GM19239 (cell line): ENCODE measurements at regions not wholly inside any gene's neighbourhood (a gene's known extent, or its start where the extent isn't known, plus 50 kb on each side); places are given as distances from the start of the nearest gene placed in this dataset.
"Not testable (repeated sequence)": the region's sequence is repeated elsewhere in the genome, so short reads cannot be mapped to it uniquely, and the experiment has no call there.

ENCODE experiments used
- DNase-seq: peaks from one replicate; pipeline ENCODE4 v3.0.0; 2011; ENCODE audit warnings: low spot score; ENCODE audit not compliant: insufficient read length
- FAIRE-seq: peaks from 2 replicates; lab custom pipeline; 2011; peaks lifted over from hg19 to GRCh38; lab: Jason Lieb, UNC

GRCh38 chr15:57767481-57767880 lies 61.0 kb downstream of the POLR2M start:
- FAIRE-seq = no peak
- DNase-seq = no peak

- FAIRE-seq (no peak), DNase-seq (no peak)
Measured at GRCh38 chr15:57769266-57769665, 62.8 kb downstream of the POLR2M start.

- FAIRE-seq (no peak), DNase-seq (no peak)
Measured at GRCh38 chr15:57770495-57770894, 64.0 kb downstream of the POLR2M start.

GRCh38 chr15:57772223-57772957 lies 65.9 kb downstream of the POLR2M start:
- DNase-seq = no peak
- FAIRE-seq = no peak

DNA sequence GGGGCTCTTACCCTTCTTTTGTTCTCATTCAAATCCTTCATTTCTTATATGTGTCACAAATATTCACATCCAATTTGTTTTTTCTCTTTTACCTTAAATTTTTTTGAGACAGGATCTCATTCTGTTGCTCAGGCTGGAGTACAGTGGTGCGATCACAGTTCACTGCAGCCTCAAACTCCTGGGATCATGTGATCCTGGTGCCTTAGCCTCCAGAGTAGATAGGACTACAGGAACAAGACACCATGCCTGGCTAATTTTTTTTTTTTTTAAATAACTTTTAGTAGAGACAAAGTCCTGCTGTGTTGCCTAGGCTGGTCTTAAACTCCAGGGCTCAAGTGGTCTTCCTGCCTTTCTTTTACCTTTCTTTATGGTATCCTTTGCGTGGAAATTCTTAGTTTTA lies 66.5 kb downstream of the POLR2M start:
- DNase-seq (no peak), FAIRE-seq (no peak)

DNA sequence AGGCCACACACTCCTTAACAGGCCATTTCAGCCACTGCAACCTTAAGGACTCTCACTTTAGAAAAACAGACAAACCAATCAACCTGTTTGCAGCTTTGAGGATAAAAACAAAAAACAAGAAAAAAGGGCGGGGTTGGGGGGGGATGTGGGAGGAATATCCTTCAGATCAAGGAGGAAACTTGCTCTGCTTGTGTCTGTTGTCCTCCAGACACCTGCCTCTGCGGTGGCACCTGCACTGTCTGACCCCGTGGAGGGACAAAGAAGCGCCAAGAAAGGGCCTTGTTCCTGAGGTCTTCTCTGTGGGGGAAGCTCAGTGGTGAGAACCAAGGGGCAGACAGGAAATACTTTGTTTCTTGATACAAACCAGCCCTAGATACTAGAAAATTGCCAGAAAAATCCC lies 70.5 kb downstream of the POLR2M start:
- FAIRE-seq (no peak), DNase-seq (no peak)

GRCh38 chr15:57780471-57780870 lies 74.0 kb downstream of the POLR2M start:
- FAIRE-seq (no peak), DNase-seq (no peak)

DNA sequence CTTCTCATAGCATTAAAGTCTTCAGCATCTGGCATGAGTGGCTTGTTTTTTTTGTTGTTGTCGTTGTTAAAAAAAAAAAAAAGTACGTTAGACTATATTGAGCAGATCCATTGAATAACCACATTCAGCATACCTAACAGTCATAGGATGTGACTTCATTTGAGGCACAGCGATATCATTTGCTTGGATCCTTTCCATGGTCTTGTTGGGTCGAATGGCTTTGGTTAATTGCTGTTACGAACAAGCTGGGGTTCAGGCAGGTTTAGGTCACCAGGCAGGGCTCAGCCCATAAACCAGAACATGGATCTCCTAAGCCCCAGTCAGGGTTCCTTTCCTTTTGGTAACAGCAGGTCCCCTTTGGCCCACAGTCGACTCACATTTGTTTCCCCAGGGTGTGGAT lies 76.2 kb downstream of the POLR2M start:
- no peak for DNase-seq
- no peak for FAIRE-seq

GRCh38 chr15:57784081-57784511 lies 77.6 kb downstream of the POLR2M start:
- FAIRE-seq (no peak), DNase-seq (no peak)

GRCh38 chr15:57785039-57785438 lies 78.5 kb downstream of the POLR2M start:
- FAIRE-seq = no peak
- DNase-seq = no peak

- DNase-seq = no peak
- FAIRE-seq = no peak
Measured at GRCh38 chr15:57785959-57786358, 79.4 kb downstream of the POLR2M start.

- DNase-seq (no peak), FAIRE-seq (no peak)
Measured at GRCh38 chr15:57789225-57789624, 82.7 kb downstream of the POLR2M start.

DNA sequence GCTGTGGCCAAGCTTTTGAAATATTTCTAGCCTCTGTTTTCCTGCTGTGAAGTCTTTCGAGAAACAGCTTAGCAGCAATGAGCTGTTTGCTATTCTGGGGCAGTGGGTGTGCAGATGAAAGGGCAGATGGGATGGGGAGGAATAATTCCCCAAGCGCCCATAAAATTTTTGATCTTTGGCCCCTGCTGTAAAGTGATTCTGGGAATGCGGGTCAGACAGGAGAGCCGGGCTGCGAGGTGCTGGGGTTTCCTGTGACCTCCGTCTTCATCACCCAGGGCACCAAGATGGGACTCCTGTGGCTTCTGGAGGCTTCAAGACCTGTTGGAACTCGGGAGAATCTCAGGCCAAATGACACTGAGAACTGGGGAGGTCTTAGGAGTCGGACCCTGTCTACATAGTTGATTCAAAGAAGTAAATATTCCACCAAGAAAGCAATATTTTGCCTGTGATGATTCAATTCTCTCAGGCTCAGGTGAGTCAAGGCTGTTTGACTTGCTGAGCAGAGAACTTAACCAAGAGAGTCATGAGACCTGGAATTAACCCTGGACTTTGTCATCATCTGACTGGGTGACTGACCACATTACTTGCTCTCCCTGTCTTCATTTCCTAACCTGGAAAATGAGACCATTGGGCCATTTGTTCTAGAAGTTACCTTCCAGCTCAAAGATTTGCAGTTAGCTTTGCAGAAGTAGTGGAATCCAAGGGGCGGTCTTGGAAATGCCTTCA lies 86.4 kb downstream of the POLR2M start:
- no peak for FAIRE-seq

DNA sequence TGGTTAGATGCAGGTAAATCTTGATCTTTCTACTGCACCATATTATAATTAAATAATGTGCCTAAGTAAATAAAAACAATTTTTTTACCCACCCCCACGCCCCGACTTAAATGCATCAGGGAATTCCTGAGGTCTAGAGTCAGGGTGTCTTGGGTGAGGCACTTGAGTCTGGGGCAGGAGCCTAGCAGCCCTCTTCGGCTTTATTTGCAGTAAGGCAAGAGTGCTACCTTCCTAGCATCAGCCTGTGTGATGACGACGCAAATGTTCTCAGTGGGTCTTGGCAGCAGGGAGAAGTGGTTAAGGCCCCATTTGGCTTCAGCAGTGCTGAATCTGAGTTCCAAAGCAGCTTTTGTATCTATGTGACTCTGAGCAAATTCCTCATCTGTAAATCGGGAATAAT lies 88.7 kb downstream of the POLR2M start:
- FAIRE-seq (no peak), DNase-seq (no peak)

More for the DNA sequence above, 86.4 kb downstream of the POLR2M start:
- no peak for DNase-seq

GRCh38 chr15:57796146-57796545 lies 89.6 kb downstream of the POLR2M start:
- no peak for DNase-seq
- FAIRE-seq = no peak

DNA sequence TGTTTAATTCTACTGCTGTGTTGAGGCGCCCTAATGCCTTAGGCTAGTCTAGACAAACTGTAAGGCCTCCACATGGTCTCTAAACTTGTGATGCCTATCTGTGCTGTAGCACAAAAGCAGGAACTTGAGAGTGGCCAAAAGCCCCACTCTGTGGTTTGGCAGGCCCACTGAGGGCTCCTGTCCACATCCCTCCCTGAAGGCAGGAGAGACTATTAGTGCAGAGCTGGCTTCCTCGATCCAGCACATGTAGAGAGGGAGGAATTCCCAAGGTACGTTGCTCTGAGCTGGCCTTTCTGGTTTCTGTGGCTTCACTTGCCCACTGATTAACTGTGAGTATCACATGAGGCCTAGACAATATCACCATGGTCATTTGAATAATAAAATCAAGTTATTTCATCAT lies 90.6 kb downstream of the POLR2M start:
- FAIRE-seq (no peak), DNase-seq (no peak)

DNA sequence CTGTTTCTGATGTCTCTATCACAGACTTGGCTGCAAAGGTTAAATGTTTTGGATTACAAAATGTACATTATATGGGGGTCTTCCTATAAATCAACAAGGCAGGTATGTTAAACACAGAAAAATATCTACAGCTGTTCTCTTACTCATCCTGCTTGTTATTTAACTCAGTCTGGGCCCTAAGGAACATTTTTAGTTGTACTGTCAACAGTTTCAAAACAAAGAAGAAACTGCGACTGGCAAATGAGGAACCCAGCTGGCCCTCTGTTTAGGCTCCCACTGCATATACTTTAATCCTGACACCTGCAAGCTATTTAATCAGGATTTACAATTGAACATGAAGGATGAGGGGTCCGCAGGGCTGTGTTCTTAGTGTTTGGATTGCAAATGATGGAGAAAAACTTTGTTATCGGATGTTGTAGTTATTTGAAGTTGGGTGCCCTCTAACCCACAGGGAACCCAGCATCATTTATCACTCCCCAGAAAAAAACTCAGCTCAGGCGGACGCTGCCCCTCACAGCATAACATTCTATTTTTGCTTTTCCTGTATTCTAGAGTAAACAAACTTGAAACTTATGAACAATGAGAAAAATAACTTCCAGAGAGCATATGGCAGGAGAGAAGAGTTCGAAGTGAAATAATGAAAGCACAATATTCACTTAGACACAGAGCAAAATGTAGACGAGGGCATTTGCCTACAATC lies 91.2 kb downstream of the POLR2M start:
- FAIRE-seq = no peak
- DNase-seq = no peak

GRCh38 chr15:57806003-57806402 lies 99.5 kb downstream of the POLR2M start:
- no peak for DNase-seq
- FAIRE-seq = no peak

- not testable (repeated sequence) for DNase-seq, FAIRE-seq
Measured at GRCh38 chr15:57809285-57809684, 102.8 kb downstream of the POLR2M start.

DNA sequence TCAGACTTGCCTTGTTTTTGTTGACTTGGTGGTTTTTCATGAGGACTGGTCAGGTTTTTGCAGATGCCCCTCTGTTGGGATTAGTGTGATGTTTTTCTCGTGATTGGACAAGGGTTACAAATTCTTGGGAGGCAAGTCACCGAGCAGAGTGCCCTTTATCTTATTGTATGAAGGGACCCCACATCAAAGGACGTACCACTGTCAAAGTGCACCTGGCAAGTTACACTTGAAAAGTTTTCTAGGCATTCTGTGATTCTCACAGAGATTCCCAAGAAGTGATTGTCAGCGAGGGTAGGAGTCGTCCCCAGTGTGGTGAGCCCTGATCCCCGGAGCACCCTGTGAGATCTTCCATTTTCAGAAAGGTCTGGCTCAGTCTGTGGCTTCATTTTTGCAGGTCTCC lies 110.1 kb downstream of the POLR2M start:
- DNase-seq (no peak), FAIRE-seq (no peak)

GRCh38 chr15:57819646-57820045 lies 113.1 kb downstream of the POLR2M start:
- FAIRE-seq (no peak), DNase-seq (no peak)
